HS-27A (cell line): ENCODE measurements at regions not wholly inside any gene's neighbourhood (a gene's known extent, or its start where the extent isn't known, plus 50 kb on each side); places are given as distances from the start of the nearest gene placed in this dataset.

Experiments used
- DNase-seq: peaks from one replicate; pipeline ENCODE4 v3.0.0-alpha.2; 2012; ENCODE audit warnings: low read depth, missing footprints

DNA sequence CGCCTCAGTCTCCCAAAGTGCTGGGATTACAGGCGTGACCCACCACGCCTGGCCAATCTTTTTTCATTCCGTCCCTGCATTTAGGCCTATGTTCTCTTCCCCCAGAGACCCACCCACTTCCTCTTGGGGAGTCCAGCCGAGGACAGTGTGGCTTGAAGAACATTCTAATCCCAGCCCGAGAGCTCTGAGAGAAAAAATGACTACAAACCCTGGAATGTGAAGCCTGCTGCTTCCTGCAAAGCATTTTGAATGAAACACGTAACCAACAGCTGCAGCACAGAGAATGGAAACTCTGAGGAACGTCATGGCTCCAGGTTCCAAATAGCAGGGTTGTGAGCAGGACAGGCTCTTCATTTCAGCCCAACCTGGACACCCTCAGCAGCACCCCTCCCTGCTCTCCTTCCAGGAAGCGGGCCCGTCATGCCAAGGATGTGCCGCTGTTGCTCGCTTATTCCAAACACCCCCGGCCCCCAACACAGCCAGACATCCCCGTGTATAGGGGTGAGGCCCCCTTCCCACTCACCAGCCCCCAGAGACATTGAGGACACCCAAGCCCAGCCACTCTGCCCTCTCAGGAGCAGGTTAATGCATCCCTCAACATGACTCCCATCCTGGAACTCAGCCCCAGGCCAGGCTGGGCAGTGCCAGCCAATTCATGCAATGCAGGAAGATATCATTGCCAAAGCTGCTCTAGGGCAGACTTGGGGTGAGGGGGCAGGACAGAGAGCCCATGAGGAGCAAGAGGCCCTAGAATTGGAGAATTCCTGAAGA, 139.8 kb downstream of the ZFP36L2 start:
- peak; percentile 99 for DNase-seq

DNA sequence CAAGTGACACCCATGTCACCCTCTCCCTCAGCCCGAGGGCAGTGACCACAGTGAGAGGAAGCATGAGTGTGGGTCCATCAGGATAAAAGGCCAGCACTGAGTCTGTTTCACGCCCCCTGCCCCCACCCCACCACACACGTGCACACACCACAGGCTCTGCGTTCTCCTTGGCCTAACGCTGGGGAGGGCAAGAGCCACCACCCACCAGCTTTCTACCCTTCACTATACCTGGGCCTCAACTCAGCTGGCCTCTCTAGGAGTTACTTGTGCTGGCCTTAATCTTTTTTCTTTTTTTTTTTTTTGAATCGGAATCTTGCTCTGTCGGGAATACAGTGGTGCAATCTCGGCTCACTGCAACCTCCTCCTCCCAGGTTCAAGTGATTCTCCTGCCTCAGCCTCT, 140.5 kb downstream of the ZFP36L2 start:
- DNase-seq: no peak

DNA sequence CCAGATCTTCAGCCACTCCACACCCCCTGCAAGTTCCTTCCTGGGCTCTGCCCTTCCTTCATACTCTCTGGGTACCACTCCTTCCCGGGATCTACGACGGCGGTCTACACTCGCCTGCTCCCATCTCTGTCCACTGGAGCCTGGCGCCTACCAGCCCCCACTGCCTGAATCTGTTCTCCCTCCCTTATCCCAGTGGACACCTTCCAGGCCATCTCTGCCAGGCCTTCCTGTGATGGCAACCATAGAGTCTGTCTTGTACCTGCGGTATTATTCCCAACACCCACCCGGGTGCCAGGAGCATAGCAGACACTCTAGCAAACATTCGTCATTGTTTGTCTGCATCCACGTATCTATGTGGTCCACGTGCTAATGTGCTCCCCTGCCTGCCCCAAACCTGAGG, 140.9 kb downstream of the ZFP36L2 start:
- DNase-seq: no peak

DNA sequence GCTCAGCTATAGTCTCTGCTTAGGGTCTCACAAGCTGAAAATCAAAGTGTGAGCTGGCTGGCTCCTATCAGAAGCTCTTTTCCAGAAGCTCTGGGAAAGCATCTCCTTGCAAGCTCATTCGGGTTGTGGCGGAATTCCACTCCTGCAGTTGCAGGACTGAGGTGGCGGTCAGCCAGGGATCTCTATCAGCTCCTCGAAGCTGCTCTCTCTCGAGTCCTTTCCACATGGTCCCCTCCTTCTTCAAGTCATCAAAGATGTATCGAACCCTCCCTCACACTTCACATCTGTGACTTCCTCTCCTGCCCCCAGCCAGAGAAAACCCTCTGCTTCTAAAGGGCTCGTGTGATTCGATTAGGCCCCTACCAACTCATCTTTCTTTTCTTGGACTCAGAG, 141.7 kb downstream of the ZFP36L2 start:
- no peak for DNase-seq

DNA sequence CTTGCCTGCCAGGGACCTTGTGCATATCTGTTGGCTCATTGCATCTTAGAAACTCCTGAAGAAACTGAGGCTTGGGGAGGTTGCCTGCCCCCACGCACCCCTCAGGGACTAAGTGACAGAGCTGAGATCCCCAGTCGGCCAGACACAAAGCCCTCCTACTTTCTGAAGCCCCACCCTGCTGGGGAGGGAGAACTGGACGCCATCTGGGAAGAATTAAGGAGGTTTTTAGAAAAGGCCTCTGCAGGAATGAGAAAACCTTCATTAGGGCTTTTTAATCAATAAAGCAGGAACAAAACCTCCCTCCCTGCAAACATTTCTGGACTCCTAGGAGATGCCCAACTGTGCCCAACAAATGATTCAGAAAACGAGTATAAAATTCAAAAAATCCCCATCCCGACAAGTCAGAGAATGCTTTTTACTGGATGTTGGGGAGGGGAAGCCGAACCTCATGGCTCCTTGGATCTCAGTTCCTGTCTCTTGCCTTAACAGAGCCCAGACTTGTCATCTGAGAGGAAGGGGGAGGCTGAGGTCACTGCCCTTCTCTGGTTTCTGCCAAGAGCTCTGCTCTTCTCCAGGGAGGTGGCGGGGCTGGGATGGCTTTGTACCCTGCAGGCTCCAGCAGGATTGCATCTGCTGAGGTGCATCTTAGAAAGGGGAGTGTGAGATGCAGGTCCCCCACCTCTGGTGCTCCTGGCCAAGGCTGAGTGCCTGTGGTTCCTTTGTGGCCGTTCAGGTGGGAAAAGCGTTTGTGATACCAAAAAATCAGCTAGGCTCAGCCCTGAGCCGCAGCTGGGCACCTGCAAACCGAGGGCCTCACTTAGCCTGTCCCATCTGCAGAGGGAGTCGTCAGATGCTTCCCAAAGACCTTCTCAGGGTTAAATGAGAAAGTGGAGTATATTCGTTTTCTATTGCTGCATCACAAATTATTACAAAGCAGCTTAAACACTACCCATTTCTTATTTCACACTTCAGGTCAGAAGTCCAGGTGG, 142.4 kb downstream of the ZFP36L2 start:
- no peak for DNase-seq

DNA sequence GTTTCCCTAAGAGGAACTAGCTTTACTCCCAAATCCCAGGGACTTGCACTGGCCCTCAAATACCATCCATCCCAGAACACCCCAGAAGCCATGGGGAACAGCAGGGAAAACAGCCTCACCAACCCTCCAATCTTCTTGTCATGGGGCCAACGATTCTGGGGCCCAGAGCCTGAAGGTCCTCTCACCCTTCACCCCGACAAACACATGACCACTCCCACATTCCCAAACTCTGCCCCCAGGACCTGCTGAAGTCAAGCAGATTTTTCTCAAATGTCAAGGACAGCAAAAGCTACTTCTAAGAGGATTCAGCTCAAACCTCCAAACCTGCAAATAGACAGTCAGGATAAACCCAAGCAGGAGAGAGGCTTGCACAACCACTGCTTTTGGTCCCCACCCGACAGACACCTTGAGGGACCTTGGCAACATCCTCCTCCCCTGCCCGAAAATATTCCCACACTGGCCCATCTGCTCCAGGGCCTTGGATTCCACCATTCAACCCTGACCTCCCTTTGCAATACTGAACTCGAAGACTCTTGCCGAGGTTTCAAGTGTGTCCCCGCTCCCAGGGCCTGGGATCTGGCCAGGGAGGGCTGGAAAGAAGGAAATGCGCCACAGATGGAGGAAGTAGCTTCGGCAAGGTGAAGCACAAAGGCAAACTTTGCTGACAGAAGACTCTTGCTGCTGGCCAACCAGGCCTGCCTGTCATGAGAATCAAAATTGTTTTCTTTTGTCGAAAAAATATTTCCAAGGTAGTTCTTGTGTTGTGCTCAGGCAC, 143.3 kb downstream of the ZFP36L2 start:
- DNase-seq: no peak

DNA sequence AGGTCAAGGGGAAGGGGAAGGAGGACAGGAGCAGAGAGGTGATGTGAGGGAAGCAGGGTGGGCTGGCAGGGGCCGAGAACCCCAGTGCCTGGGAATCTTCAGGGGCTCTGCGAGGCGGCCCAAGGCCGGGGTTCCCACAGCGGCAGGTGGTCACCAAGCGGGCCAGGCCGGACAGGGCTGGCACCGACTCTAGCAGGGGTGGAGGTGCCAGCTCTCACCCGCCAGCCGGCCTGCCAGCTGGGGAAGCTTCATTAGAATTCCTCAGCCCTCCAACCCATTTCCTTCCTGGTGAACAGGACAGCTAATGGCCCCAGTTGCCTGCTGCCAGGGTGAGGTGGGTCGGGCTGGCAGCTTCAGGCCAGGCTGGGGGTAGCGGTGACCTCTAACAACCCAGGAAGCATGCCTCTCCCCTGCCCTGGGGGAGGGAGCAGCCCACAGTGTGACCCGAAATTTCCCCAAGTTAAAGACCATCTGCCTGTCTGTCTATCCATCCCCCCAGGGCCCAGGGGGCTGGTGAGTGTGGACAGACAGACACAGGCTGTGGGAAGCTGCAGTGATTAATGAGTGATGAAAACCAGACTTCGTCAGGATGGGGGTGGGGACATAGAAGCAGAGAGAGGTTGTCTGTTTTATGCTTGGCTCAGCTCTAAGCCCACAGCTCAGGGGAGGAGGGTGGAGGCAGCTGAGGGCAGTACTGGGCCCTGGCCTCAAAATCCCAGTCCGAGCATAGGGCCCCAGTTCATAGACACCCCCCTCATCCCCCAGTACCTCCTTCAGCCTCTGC, 144.1 kb downstream of the ZFP36L2 start:
- DNase-seq: no peak

DNA sequence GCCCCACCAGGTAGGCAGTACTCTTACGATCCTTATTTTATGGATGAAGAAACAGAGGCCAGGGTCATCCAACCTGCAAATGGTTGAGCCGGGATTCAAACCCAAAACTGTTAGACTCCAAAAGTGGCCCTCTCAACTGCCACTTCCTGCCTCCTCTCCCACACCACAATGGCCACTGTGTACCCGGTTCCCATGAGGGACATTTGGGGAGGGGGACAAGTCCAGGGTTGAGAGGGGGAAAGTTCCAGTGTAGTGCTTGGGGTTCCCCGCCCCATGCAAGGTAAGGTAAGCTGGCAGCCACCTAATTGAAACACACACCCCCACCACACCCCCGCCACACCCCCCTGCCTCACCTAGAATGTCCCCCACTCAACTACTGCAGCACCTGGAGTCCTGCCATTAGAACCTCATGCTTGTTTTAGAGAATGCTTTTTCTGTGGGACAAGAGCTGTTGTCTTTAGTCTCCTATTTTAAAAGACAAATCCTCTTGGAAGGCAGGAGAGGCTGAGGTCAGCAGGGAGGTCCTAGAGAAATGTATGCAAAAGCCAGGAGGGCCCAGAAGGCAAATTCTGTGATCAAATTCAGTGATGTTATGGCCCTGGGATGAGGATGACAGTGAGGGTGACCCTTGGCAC, 145.2 kb downstream of the ZFP36L2 start:
- no peak for DNase-seq

DNA sequence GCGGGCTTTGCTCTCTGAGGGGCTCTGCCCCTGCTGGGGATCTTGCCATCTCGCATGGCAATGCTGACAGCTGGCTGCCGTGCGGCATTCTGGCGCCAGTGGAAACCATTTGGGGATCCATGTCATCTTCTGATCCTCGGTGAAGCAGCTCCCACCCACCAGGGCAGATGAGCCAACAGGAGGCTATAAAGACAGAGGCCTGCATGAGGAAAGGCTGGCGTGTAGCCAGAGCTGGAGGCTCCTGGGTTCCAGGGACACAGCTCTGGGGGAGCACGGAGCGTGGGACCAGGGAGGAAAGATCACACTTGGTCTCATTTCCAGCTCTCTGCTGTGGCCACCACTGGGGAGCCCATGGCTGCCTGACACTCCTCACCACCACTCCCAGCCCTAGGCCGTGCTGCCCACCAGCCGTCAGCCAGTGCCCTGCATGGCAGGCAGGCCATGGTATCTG, 145.8 kb downstream of the ZFP36L2 start:
- DNase-seq: no peak

DNA sequence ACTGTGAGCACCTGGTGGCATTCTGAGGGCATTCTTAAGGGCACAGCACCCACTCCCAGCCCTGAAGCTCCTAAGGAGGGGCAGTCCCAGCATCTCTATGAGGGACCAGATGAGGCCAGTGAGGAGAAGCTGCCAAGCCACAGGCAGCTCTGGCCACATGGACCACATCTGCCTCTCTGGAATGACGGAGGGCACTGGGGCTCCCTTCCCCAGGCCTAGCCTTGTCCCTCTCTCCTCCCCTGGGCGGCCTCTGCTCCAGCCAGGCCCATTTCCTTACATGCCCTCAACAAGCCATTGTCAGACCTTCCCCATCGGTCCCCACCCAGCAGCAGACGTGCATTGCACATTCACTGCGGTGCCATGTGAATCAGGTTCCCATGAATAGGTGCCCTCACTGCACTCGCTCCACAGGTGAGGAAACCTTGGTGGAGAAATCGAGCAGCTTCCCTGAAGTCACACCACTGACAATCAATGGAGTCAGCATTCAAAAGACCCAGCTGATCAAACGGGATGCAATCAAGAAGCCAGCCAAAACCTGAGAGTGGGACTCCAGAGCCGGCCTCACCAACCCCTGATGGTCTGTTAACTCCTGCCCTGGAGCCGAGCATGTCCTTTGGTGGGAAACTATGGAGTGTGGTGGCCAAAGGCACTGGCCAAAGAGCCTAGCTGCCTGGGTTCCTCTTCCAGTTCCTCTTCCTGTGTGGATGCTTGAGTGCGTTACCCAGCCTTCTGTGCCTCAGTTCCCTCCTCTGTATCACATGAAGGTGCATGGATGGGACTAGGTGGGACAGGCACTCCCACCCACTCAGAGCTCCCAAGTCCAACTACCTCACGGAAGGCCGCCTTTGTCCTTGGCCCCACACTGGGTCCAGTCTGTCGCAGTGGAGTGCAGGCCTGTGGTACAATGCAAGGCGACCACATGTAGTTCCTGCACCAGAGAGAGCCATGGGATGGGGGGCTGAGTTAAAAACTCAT, 147.3 kb downstream of the ZFP36L2 start:
- DNase-seq: no peak

DNA sequence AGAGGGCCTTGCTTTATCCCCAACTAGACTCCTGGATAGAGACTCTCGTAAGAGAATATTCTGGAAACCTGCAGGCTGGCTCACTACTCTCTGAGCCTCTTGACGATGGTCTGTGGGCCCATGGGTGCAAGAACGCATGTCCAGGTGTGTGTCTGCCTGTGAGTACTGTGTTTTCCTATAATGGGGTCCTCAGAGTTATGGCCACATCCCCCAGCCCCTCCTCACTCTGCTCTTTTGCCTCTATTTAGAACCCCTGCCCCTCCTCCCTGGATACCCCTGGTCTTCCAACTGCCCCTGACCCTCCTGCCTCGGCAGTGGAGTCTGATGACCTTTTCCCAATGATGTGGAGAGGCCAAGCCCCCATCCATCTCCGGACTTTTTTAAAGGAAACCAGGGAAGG, 148.1 kb downstream of the ZFP36L2 start:
- DNase-seq: no peak

DNA sequence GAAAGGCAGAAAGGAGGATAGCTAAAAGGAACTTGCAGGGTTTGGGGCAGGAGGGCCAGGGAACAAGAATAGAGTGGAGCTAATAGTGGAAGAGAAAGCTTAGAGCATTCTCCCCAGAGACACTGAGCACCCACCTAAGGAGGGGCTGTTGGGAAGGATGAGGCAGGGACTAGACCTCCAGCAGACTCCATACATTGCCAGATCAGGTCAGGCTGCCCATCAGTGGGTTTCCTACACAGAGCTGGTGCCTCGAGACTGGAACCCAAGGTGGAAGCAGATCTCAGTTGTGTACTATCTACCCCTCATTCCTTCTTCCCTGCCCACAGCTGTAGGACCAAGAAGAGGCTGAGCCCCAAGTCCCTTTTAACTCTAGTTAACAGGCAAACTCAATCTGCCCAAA, 148.5 kb downstream of the ZFP36L2 start:
- DNase-seq: no peak

DNA sequence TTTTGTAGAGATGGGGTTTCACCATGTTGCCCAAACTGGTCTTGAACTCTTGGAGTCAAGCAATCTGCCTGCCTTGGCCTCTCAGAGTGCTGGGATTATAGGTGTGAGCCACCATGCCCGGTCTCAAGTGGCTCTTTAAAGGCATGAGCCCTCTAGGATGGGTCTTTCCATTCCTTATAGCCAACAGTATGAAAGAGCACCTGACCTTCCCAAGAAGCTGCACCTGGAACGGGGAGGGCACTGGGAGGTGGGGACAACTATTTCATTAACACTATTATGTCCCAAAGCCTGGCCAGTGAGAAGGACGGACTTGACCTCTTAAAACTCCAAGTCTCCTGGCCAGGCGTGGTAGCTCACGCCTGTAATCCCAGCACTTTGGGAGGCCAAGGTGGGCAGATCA, 149.7 kb downstream of the ZFP36L2 start:
- no peak for DNase-seq

DNA sequence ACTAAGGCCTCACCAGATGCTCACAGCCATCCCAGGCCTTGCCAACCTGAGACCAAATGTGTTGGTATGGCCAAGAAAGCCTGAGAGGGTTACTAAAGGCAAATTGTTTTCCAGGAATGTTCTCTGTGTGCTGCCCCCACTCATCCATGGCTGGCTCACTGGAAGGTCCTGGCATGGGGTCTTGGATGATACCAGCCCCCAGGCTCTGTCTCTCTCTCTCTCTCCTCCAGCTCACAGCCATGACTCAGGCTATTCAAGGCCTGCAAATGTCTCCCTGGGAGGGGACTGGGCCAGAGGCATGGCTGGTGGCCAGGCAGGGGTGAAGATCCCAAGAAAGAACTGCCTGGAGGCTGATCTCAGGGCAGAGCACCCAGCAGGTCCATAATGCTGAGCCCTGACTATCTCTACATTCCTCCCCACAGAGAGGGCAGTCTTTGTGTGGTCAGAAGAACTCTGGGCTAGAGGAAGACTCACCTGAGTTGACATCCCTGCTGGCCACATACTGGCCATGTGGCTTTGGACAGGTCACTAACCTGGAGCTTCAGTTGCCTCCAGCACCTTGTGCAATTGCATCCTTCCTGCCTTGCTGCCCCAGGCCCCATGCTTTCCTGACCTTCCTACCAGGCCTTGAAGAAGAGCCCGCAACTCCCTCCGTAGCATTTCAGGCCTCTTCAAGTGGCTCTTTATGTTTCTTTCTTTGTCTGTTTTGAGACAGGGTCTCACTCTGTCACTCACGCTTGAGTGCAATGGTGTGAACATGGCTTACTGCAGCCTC, 150.4 kb downstream of the ZFP36L2 start:
- peak; percentile 76 for DNase-seq

DNA sequence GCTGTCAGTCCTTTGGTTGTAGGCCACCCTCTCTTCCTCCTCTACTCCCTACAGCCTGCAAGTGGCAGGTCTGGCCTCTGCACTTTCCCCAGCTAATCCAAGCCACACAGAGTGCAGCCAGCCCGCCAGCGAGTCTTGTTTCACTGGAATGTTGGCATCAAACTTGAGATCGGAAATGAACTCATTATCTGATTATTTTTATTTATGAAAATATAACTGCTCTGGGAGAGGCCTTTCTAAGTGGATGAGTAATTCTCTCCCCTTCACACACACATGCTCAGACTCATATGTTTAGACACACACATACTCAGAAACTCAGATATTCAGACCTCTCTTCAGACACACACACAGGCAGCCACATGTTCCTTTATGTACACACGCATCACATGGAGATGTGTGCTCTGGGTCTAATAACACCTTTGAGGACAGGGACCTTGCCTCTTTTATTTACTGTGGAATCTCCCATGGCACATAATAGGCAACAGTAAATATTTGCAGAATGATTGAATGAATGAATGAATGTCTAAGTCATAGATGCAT, 151.3 kb downstream of the ZFP36L2 start:
- DNase-seq: peak; percentile 95

DNA sequence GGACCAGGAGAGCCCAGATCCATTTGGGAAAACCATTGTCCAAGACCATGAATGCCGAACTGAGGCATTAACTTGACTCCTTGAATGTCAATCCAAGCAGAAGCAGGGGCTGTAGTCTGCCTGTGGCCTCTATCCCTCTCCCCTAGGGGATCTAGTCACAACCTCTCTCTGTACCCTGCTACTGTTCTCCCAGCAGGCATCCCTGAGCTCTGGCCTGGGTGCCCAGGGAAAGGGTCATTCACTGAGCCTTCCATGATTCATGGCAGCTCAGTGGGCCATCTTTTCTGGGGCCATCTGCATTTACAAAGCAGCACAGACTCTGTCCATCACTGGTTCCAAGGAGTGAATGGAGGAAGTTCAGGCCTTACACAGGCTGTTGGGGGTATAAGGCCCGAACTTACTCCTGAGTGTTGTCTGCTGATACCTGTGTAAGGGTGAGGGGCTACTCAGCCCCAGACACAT, 151.8 kb downstream of the ZFP36L2 start:
- no peak for DNase-seq

DNA sequence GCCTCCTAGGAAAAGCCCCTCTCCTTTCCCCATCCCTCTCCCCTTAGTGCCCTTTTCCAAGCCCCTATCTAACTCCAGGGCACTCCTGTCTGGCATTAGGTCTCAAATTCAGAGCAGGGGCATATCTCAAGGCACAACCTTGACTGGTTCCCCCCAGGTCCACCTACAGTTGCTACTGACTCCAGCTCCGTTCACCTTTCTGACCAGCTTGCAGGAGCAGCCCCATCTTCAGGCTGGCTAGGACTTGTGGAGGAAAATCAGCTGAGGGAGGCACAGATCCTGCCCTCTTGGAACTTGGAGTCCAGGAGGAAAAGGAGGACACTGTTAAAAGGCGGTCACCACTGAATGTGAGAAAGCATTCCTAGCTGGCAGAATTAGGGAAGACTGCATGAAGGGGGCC, 152.4 kb downstream of the ZFP36L2 start:
- DNase-seq: no peak

DNA sequence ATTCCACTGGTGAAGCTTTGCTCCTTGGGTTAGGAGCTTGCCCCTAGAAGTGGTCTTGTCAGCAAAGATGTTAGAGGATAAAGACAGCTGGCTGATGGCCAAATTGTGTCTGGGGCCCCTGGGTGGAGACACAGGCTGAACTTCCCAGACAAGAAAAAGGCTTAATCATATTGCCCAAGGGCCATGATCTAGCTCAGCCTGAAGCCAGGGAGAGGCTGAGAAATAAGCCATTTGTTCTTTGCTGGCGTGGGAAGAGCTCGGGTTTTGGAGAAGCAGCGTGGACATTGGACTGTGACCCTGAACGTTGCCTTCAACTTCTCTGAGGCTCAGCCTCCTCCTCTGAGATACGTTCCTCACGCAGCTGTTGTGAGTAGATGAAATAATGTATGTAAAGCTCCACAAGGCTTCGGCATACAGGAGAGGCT, 153.0 kb downstream of the ZFP36L2 start:
- no peak for DNase-seq
